Mesodermal cell (in vitro differentiated cells): ENCODE measurements at regions not wholly inside any gene's neighbourhood (a gene's known extent, or its start where the extent isn't known, plus 50 kb on each side); places are given as distances from the start of the nearest gene placed in this dataset.

Experiments
- H3K27ac ChIP-seq: 2 replicates; pipeline ENCODE4 v1.7.0; 2013; ENCODE audit warnings: mild to moderate bottlenecking, low read depth, low read length, moderate library complexity; ENCODE audit not compliant: severe bottlenecking
- H3K36me3 ChIP-seq: 2 replicates; pipeline ENCODE4 v1.7.1; 2013; ENCODE audit warnings: mild to moderate bottlenecking, low read length, moderate library complexity; ENCODE audit not compliant: control insufficient read depth, insufficient read depth
- H3K4me1 ChIP-seq: one replicate; pipeline ENCODE4 v1.7.1; 2013; ENCODE audit warnings: mild to moderate bottlenecking, low read length; ENCODE audit not compliant: insufficient read depth, control insufficient read depth, poor library complexity, severe bottlenecking
- H3K4me3 ChIP-seq: 2 replicates; pipeline ENCODE4 v1.7.0; 2013; ENCODE audit warnings: low read length, control low read depth, mild to moderate bottlenecking; ENCODE audit not compliant: insufficient read depth, poor library complexity, severe bottlenecking; ENCODE audit errors: extremely low read depth
- H3K9me3 ChIP-seq: 2 replicates; pipeline ENCODE4 v1.7.1; 2013; ENCODE audit warnings: mild to moderate bottlenecking, low read length, moderate library complexity; ENCODE audit not compliant: control insufficient read depth
- WGBS, 2 experiments: methylation state at CpG; one replicate each; pipeline ENCODE4 v1.1.5; 2013; ENCODE audit warnings: missing lambda C conversion rate in 2 of 2; ENCODE audit not compliant: insufficient coverage in 2 of 2; 5-methylcytosine and 5-hydroxymethylcytosine counted together

DNA sequence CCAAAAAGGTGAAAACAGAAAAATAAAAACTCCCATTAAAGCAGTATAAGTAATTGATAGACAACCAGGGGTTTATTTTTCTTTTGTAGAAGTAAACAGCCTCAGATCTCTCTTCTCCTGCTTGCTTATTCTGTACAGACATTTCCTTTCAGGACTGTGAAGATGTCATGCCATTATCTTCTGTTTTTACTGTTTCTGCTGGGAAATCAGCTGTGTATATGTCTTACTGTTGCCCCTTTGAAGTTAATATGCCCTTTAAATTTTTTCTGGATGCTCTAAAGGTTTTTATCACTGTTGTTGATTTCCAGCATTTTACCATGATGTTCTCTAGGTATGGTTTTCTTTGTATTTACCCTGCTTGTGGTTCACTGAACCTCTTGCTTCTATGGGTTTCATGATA lies 199.5 kb downstream of the NXNL2 start:
- H3K9me3 ChIP-seq, result no peaks in the 10 kb centered on the region
- H3K27ac ChIP-seq, result no peak overlapping the region
- no peak overlapping the region for H3K4me3 ChIP-seq
- H3K4me1 ChIP-seq, result peaks cover 13% of the 10 kb centered on the region
- H3K36me3 ChIP-seq, result no peaks in the 10 kb centered on the region

DNA sequence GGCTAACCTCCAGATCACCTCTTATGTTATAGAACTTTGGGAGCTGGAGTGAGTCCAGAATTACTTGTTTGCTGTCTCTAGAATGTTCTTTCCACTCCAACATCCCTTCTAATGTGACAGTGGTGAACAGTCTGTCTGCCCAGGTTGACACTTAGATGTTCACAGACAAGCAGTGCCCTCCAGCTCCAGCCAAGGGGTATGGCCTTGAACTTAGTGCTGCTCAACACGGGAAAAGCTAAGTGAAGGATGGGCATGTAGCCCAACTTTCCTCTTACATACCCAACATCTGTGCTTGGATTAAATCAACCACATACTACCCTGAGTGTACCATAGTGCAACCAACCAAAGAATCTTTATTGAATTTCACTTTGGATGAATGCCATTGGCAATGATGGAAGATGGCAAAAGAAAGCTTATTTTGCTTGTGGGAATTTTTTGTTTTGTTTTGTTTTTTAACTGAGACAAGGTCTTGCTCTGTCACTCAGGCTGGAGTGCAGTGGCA lies 201.2 kb downstream of the NXNL2 start:
- Histone ChIP-seq H3K4me3 (no peak overlapping the region), H3K27ac (no peak overlapping the region), H3K9me3 (peaks cover 8% of the 10 kb centered on the region), H3K36me3 (no peaks in the 10 kb centered on the region), H3K4me1 (peaks cover 13% of the 10 kb centered on the region)
- 100% methylated on average over 1 of the region's 1 CpG for WGBS, 2 experiments

DNA sequence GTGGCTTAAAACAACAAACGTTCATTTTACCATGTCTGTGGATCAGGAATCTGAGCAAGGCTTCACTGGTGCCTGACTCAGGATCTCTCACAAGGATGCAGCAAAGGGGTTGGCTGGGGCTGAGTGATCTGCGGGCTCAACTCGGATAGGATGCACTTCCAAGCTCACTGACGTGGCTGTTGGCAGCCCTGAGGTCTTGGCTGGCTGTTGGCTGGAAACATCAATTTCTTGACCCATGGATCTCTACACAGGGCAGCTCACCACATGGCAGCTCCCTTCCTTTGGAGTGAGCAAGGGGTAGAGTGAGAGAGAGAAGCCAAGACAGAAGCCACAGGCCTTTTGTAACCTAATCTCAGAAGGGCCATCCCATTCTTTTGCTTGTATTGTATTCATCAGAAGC lies 202.1 kb downstream of the NXNL2 start:
- Histone ChIP-seq H3K36me3 (no peaks in the 10 kb centered on the region), H3K4me1 (peaks cover 13% of the 10 kb centered on the region), H3K4me3 (no peak overlapping the region), H3K27ac (no peak overlapping the region), H3K9me3 (peaks cover 10% of the 10 kb centered on the region)
- 84 to 100% methylated on average over 4 of the region's 4 CpGs for WGBS, 2 experiments

DNA sequence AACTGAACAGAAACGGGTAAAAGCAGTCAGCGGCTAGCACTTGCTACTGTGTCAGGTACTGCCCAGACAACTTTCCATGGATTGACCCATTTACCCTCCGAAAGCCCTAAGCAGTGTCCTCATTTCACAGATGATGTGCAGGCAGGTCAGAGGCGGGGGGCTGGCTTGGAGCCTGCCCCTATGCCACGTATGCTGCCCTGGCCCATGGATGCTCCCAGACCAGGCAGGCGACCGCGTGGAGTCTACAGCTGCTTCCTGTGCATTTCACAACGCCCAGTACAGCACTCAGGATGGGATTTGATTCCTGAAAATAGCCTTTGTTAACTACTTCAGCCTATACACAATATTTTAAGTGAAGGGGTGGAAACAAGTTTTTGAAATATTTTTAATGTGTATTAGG lies 202.9 kb downstream of the NXNL2 start:
- H3K27ac ChIP-seq, result no peak overlapping the region

DNA sequence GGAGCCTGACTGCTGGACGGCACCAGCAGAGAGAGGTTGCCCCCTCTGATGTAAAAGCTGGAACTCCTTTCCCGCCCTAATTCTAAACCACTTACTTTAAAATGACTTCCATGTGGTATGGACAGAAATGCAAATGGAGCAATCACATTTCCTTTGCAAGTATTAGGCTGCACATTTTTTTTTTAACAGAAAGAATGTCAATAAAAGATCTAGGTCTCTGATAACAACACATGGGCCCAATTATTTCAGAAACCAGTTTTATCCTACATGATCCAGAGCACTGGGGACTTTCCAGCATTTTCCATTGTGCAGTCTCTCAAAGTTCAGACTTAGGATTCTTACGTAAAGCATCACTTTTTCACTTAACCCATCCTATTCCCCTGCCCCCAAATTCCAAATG lies 203.7 kb downstream of the NXNL2 start:
- Histone ChIP-seq H3K27ac (no peak overlapping the region), H3K4me1 (peaks cover 8% of the 10 kb centered on the region), H3K36me3 (no peaks in the 10 kb centered on the region), H3K4me3 (no peak overlapping the region), H3K9me3 (peaks cover 10% of the 10 kb centered on the region)
- WGBS, 2 experiments, result 80 to 100% methylated on average over 1 of the region's 3 CpGs

More for the DNA sequence above, 202.9 kb downstream of the NXNL2 start:
- Histone ChIP-seq H3K36me3 (no peaks in the 10 kb centered on the region), H3K9me3 (peaks cover 10% of the 10 kb centered on the region), H3K4me3 (no peak overlapping the region), H3K4me1 (peaks cover 13% of the 10 kb centered on the region)
- 98 to 100% methylated on average over 5 to 8 of the region's 9 CpGs for WGBS, 2 experiments

DNA sequence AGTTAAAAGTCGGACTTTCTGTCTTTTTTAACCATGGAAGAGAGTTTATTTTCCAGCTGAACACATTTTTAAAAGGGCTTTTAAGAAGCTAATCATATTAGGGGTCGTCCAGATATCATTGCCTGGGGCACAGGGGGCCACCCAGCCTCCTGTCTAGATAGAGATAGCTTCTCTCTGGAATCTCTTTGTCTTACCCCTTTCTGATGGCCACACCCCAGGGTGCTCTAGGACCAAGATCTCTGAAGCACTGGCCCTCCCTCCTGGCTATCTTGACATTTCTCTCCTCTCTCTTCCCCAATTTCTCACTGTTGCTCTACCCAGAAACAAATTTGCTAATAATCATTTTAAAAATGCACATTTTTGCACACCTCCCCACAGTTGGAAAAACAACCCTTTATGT lies 204.4 kb downstream of the NXNL2 start:
- H3K36me3 ChIP-seq, result no peaks in the 10 kb centered on the region
- peaks cover 3% of the 10 kb centered on the region for H3K4me1 ChIP-seq
- H3K9me3 ChIP-seq, result peaks cover 10% of the 10 kb centered on the region
- no peak overlapping the region for H3K4me3 ChIP-seq
- WGBS, 2 experiments, result 79 to 89% methylated on average over 2 of the region's 2 CpGs
- no peak overlapping the region for H3K27ac ChIP-seq

DNA sequence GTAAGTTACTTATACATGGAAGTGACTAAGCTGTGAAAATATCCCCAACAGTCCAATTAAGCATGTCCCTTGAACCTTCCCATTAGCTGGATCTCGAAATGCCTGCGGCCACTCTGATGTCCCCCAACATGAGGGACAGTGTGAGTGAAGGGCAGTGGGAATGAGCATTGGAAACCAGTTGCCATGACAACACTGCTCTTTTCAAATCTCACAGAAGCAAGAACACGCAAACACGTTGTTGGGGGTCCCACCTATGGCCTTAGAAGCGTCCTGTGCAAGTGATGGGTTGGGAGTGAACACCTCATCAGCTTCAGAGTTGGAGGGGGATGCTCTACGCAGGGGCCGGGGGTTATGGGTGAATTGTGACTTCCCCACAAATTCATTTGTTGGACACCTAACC lies 205.9 kb downstream of the NXNL2 start:
- no peaks in the 10 kb centered on the region for H3K36me3 ChIP-seq
- peaks cover 8% of the 10 kb centered on the region for H3K4me1 ChIP-seq
- H3K9me3 ChIP-seq, result peaks cover 10% of the 10 kb centered on the region
- no peak overlapping the region for H3K27ac ChIP-seq
- WGBS, 2 experiments, result 88% methylated on average over 5 of the region's 7 CpGs; no CpG with 5 or more reads in 1 of the 2 experiments
- H3K4me3 ChIP-seq, result no peak overlapping the region

DNA sequence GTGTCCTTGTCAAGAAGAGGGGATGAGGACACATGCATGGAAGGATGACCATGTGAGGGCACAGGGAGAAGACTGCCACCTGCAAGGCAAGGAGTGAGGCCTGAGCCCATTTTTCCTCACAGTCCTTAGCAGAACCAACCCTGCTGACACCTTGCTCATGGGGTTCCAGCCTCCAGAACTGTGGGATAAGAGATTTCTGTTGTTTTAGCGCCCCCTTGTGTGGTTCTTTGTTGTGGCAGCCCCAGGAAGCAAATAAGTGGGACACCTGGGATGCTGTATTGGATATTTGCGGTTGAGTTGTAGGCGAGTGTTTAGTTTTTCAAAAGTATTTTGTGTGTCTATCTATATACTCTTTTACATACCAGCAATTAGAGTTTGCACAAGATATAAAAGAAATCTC lies 206.4 kb downstream of the NXNL2 start:
- no peaks in the 10 kb centered on the region for H3K36me3 ChIP-seq
- no peak overlapping the region for H3K27ac ChIP-seq
- peaks cover 13% of the 10 kb centered on the region for H3K4me1 ChIP-seq
- WGBS, 2 experiments, result no CpG with 5 or more reads among the region's 3 CpGs
- peaks cover 10% of the 10 kb centered on the region for H3K9me3 ChIP-seq
- no peak overlapping the region for H3K4me3 ChIP-seq

DNA sequence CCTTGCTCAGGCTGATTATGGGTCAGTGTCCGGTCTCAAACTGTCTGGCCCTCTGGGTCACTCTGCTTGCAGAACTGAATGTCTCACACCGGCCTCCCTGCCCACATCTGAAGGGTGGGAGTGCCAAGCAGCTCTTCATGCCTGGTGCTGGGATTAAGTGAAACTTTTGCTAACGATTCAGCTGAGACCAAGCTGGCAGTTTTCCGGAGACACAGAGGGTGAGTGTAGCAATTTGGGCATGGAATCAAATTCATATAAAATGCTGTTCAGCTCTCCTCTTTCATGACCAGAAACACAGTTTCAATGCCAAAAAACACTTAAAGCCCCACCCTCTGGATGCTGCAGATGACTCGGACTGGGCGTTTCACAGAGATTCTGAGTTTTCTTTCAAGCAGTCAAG lies 207.5 kb downstream of the NXNL2 start:
- Histone ChIP-seq H3K4me3 (no peak overlapping the region), H3K9me3 (peaks cover 10% of the 10 kb centered on the region), H3K4me1 (peaks cover 24% of the 10 kb centered on the region), H3K36me3 (no peaks in the 10 kb centered on the region), H3K27ac (no peak overlapping the region)
- WGBS, 2 experiments, result 91 to 95% methylated on average over 2 to 5 of the region's 6 CpGs

DNA sequence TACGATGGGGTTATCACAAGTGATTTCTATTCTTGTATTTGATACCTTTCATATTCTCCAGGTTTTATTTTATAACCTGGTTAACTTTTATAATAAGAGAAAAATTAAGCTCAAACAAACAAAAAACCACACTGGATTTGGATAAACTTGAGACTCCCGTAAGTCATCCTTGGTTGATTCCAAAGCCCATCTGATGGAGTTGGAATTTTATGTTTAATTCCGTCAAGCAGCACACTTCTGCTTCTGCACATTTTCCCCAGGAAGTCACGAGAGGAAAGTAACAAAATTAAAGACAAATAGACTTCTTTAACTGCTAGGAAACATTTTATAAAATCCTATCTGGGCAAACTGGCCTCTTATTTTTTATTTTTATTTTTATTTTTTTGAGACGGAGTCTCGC lies 207.9 kb downstream of the NXNL2 start:
- Histone ChIP-seq H3K27ac (no peak overlapping the region), H3K4me3 (no peak overlapping the region), H3K36me3 (no peaks in the 10 kb centered on the region), H3K9me3 (peaks cover 10% of the 10 kb centered on the region), H3K4me1 (peaks cover 29% of the 10 kb centered on the region)
- 71% methylated on average over 1 of the region's 6 CpGs; no CpG with 5 or more reads in 1 of the 2 experiments for WGBS, 2 experiments

DNA sequence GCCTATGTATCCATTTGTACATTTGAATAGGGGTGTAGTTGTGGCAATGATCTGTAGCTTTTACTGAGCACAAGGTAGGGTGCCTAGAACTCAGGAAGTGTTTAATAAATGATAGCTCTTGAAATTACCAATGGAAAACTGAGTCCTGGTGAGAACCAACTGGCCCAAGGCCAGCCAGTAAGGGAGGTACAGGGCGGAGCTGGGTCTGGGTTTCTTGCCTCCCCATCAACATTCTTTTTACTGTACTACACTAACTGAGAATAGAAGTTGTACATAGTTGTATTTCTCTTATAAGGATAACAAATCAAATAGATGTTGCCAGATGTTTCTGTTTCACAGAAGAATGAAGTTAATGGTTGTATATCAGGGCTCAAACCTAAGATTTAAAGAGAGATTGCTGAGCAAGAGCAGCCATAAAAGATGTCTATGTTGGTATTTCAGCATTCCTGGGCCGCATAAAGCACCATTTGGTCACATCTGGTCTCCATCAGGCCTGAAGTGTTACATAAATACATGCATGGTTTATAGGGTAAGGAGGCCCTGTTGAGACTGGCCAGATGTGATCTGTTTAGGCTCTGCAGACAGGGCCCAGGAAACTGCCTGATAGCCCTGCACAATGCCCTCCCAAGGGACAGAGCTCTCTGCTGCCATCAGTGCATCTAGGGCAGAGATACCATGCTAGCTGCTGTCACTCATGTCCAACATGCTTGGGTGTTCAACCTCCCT lies 210.5 kb downstream of the NXNL2 start:
- 80% methylated on average over 1 of the region's 2 CpGs; no CpG with 5 or more reads in 1 of the 2 experiments for WGBS, 2 experiments
- no peaks in the 10 kb centered on the region for H3K36me3 ChIP-seq
- H3K4me3 ChIP-seq, result no peak overlapping the region
- H3K4me1 ChIP-seq, result peaks cover 31% of the 10 kb centered on the region
- H3K9me3 ChIP-seq, result peaks cover 9% of the 10 kb centered on the region
- H3K27ac ChIP-seq, result peak overlapping the region; percentile 85
